K562 (cell line): ENCODE measurements at regions not wholly inside any gene's neighbourhood (a gene's known extent, or its start where the extent isn't known, plus 50 kb on each side); places are given as distances from the start of the nearest gene placed in this dataset.

Source experiments
- ATAC-seq: fragments of 200-7000 bp; cut with Tn5 transposase; 3 replicates; pipeline ENCODE4 v1.9.1; 2020; ENCODE audit warnings: moderate library complexity
- BruUV-seq: library from RNA; stranded (reverse); fragments of 400-500 nt; replicated peaks from 2 replicates; lab custom pipeline; 2021; lab: Mats Ljungman, UMichigan
- CTCF ChIA-PET: fragments of 300-600 bp; formaldehyde crosslinking; extraction: SDS; loops from one replicate; lab custom pipeline; 2021; ENCODE audit warnings: low intra/inter-chr PET ratio; lab: Yijun Ruan, JAX
- POLR2A ChIA-PET: fragments of 300-600, 350-650 bp; sonication (Branson Sonifier 250); formaldehyde crosslinking; extraction: SDS; loops from one replicate; lab custom pipeline; 2021; ENCODE audit warnings: antibody characterized with exemption, inconsistent platforms; lab: Yijun Ruan, JAX
- DNase-seq, 4 experiments: peaks; one replicate each; pipeline versions ENCODE4 v3.0.0 to v3.0.0-alpha.2; 2011 to 2018; ENCODE audit warnings: low spot score in 3 of 4, mixed read lengths in 3 of 4; ENCODE audit errors: extremely low read depth in 1 of 4
- FAIRE-seq: peaks from 2 replicates; lab custom pipeline; 2011; peaks lifted over from hg19 to GRCh38; lab: Jason Lieb, UNC
- H2AFZ ChIP-seq: 2 replicates; pipeline ENCODE4 v1.6.0; 2011; ENCODE audit warnings: low read depth, low read length, control low read depth, inconsistent platforms
- H3K27ac ChIP-seq: fragments of 200-600 bp; 3 replicates; pipeline ENCODE4 v1.8.0; 2011; ENCODE audit warnings: low read depth, mild to moderate bottlenecking, control low read depth, inconsistent platforms, low read length, moderate library complexity, mixed read lengths; ENCODE audit errors: extremely low read depth
- H3K27me3 ChIP-seq, 2 experiments: fragments of 300-600 bp in 1 of 2; 2 replicates in 1 of 2; 3 replicates in 1 of 2; pipeline versions ENCODE4 v1.6.0 to v1.8.0; 2011; ENCODE audit warnings: inconsistent platforms in 2 of 2, low read length in 2 of 2, mild to moderate bottlenecking in 1 of 2, mixed read lengths in 1 of 2, moderate library complexity in 1 of 2; ENCODE audit not compliant: control insufficient read depth in 2 of 2, insufficient read depth in 2 of 2
- H3K36me3 ChIP-seq: fragments of 300-600 bp; 3 replicates; pipeline ENCODE4 v1.8.0; 2011; ENCODE audit warnings: mild to moderate bottlenecking, low read length, inconsistent platforms; ENCODE audit not compliant: control insufficient read depth, insufficient read depth
- H3K4me1 ChIP-seq, 2 experiments: fragments of 200-600 bp in 1 of 2; replicated peaks in 1 of 2; 2 replicates in 1 of 2; 3 replicates in 1 of 2; pipeline versions ENCODE4 v1.5.1 to v1.8.0; 2011; ENCODE audit warnings: inconsistent platforms in 2 of 2, low read length in 2 of 2, mild to moderate bottlenecking in 1 of 2, mixed read lengths in 1 of 2, moderate library complexity in 1 of 2; ENCODE audit not compliant: control insufficient read depth in 2 of 2, insufficient read depth in 2 of 2
- H3K4me2 ChIP-seq: 2 replicates; pipeline ENCODE4 v1.6.1; 2011; ENCODE audit warnings: low read length, control low read depth, inconsistent platforms, mixed read lengths; ENCODE audit not compliant: insufficient read depth
- H3K4me3 ChIP-seq: fragments of 200-600 bp; sonication (generic), shearing (Covaris generic); 2 replicates; pipeline ENCODE4 v1.5.1; 2016; ENCODE audit warnings: control low read depth, inconsistent platforms
- H3K79me2 ChIP-seq: fragments of 200-600 bp; 3 replicates; pipeline ENCODE4 v1.8.0; 2011; ENCODE audit warnings: low read length, inconsistent platforms; ENCODE audit not compliant: control insufficient read depth, insufficient read depth
- H3K9ac ChIP-seq, 2 experiments: 2 replicates each; pipeline versions ENCODE4 v1.6.0 to v1.6.1; 2011; ENCODE audit warnings: low read depth in 2 of 2, low read length in 2 of 2, control low read depth in 1 of 2, inconsistent platforms in 1 of 2, mild to moderate bottlenecking in 1 of 2, mixed read lengths in 1 of 2; ENCODE audit not compliant: insufficient read depth in 1 of 2
- H3K9me1 ChIP-seq: one replicate; pipeline ENCODE4 v1.6.0; 2011; ENCODE audit warnings: inconsistent platforms, mild to moderate bottlenecking, low read length, moderate library complexity; ENCODE audit not compliant: control insufficient read depth, insufficient read depth
- H3K9me3 ChIP-seq: replicated peaks from 2 replicates; pipeline ENCODE4 v1.5.1; 2011; ENCODE audit warnings: low read depth, low read length, inconsistent platforms; ENCODE audit not compliant: control insufficient read depth, insufficient read depth
- H4K20me1 ChIP-seq: replicated peaks from 2 replicates; pipeline ENCODE4 v1.6.1; 2011; ENCODE audit warnings: low read length, inconsistent platforms, mixed read lengths; ENCODE audit not compliant: control insufficient read depth, insufficient read depth
- CBFB ChIP-seq: sonication (generic); formaldehyde crosslinking; IDR thresholded peaks from 2 replicates; pipeline ENCODE4 v1.4.0; 2020; ENCODE audit warnings: mild to moderate bottlenecking, missing genetic modification reagents
- HDAC8 ChIP-seq: fragments of 450-650 bp; IDR thresholded peaks from 2 replicates; pipeline ENCODE4 v1.6.1; 2016; ENCODE audit warnings: mild to moderate bottlenecking, missing genetic modification characterization, moderate library complexity, missing compliant biosample characterization
- MLLT1 ChIP-seq, 2 experiments: fragments of 450-650 bp; IDR thresholded peaks; 2 replicates each; pipeline ENCODE4 v1.6.1; 2016
- NCOA1 ChIP-seq: fragments of 450-650 bp; IDR thresholded peaks from 2 replicates; pipeline ENCODE4 v1.6.1; 2016; ENCODE audit warnings: low read depth
- NR1H2 ChIP-seq: sonication (generic); formaldehyde crosslinking; IDR thresholded peaks from 2 replicates; pipeline ENCODE4 v1.4.0; 2020; ENCODE audit warnings: mild to moderate bottlenecking, missing genetic modification reagents
- STAT5B ChIP-seq: fragments of 250-450 bp; sonication (Bioruptor Pico); IDR thresholded peaks from 2 replicates; pipeline ENCODE4 v1.8.0; 2021; ENCODE audit warnings: mild to moderate bottlenecking, inconsistent platforms
- TAF15 ChIP-seq: fragments of 200-400 bp; formaldehyde crosslinking; IDR thresholded peaks from 2 replicates; pipeline ENCODE4 v1.6.1; 2017; ENCODE audit warnings: mild to moderate bottlenecking, low read depth, low read length, moderate library complexity
- ZBTB34 ChIP-seq: fragments of 250-450 bp; sonication (Bioruptor Pico); IDR thresholded peaks from 2 replicates; pipeline ENCODE4 v1.8.0; 2021; ENCODE audit warnings: mild to moderate bottlenecking, moderate library complexity
- ZNF239 ChIP-seq: fragments of 250-450 bp; sonication (Bioruptor Pico); IDR thresholded peaks from 2 replicates; pipeline ENCODE4 v1.4.0; 2020; ENCODE audit warnings: mild to moderate bottlenecking
- ZNF764 ChIP-seq: fragments of 250-450 bp; sonication (Bioruptor Pico); IDR thresholded peaks from 2 replicates; pipeline ENCODE4 v1.4.0; 2020; ENCODE audit warnings: low read depth, mild to moderate bottlenecking, moderate library complexity
- WGBS: fragments of 100-300 bp; shearing (Covaris generic); methylation state at CpG from one replicate; pipeline ENCODE4 v1.1.6; 2016; ENCODE audit warnings: low coverage, mixed read lengths; ENCODE audit not compliant: insufficient coverage; ENCODE audit errors: missing lambda C conversion rate; 5-methylcytosine and 5-hydroxymethylcytosine counted together
- in situ Hi-C: fragments of 300-500 bp; cut with MboI; formaldehyde crosslinking; loops from 4 replicates; pipeline ENCODE4 v1.15.0; 2018; ENCODE audit warnings: inconsistent platforms, mixed read lengths
- intact Hi-C: fragments of 100-400 bp; cut with micrococcal nuclease; formaldehyde crosslinking; loops from 2 replicates; pipeline ENCODE4 v1.14.2; 2022

- ATAC-seq = no peak
- Histone ChIP-seq H3K36me3 (no peaks in the 10 kb centered on the region), H3K4me3 (no peak overlapping the region), H3K27ac (no peak overlapping the region), H3K9me3 (no peaks in the 10 kb centered on the region), H3K9ac (no peak overlapping the region), H4K20me1 (no peaks in the 10 kb centered on the region), H3K27me3 (0 out of 5 replicates have a peak, but pooled peaks cover 0 to 4% of the 10 kb centered on the region in 2 experiments), H3K9me1 (no peaks in the 10 kb centered on the region), H2AFZ (no peak overlapping the region), H3K4me2 (no peak overlapping the region), H3K4me1 (no peaks in the 10 kb centered on the region), H3K79me2 (no peaks in the 10 kb centered on the region)
- TF ChIP-seq CBFB (CRISPR knock-in tag) (no peak), MLLT1 (IDR thresholded peaks at IDR 0.05) (no peak), NCOA1 (no peak), TAF15 (no peak), STAT5B (CRISPR knock-in tag) (no peak), ZNF764 (no peak), NR1H2 (CRISPR knock-in tag) (no peak), ZBTB34 (CRISPR knock-in tag) (no peak), ZNF239 (CRISPR knock-in tag) (no peak), HDAC8 (no peak)
- CTCF ChIA-PET = no interaction called here
- WGBS = 2% methylated on average over 11 of the region's 19 CpGs
- no peak for DNase-seq
- FAIRE-seq = no peak
- no TSS peak for BruUV-seq
- intact Hi-C loops = no loop called here
- POLR2A ChIA-PET = interaction anchor here (1.1 kb wide), 1 partner anchor 250 kb away, joined by 3 read pairs; no protein-coding TSS in a partner anchor
- in situ Hi-C loops = no loop called here
Observed at GRCh38 chr10:130801784-130802183, 509.7 kb downstream of the TCERG1L start.
